A172 (cell line): ENCODE measurements at regions not wholly inside any gene's neighbourhood (a gene's known extent, or its start where the extent isn't known, plus 50 kb on each side); places are given as distances from the start of the nearest gene placed in this dataset.
"Not testable (repeated sequence)": the region's sequence is repeated elsewhere in the genome, so short reads cannot be mapped to it uniquely, and the experiment has no call there.

Experiments
- DNase-seq: peaks from one replicate; pipeline ENCODE4 v3.0.0-alpha.2; 2015; ENCODE audit warnings: low spot score

GRCh38 chr12:54105809-54106208 lies 52.2 kb downstream of the HOXC4 start:
- not testable (repeated sequence) for DNase-seq

DNA sequence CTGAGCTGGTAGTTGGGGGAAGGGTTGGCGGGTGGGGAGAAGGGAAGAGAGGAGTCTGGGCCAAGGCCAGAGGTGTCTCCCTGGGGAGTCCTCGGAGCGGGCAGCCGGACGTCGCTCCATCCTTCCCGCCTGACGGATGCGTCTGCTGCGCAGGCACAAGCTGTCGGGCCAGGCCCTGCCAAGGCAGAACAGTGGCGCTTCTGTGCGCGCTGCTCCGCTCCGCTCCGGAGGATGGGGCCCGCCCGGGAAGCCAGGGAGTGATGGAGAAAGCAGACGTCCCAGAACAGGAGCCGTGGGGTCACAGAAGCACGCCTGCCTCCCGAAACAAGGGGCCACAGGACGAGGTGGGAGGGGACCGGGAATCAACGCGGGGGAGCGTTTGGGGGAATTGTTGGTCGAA lies 52.6 kb downstream of the HOXC4 start:
- not testable (repeated sequence) for DNase-seq

DNA sequence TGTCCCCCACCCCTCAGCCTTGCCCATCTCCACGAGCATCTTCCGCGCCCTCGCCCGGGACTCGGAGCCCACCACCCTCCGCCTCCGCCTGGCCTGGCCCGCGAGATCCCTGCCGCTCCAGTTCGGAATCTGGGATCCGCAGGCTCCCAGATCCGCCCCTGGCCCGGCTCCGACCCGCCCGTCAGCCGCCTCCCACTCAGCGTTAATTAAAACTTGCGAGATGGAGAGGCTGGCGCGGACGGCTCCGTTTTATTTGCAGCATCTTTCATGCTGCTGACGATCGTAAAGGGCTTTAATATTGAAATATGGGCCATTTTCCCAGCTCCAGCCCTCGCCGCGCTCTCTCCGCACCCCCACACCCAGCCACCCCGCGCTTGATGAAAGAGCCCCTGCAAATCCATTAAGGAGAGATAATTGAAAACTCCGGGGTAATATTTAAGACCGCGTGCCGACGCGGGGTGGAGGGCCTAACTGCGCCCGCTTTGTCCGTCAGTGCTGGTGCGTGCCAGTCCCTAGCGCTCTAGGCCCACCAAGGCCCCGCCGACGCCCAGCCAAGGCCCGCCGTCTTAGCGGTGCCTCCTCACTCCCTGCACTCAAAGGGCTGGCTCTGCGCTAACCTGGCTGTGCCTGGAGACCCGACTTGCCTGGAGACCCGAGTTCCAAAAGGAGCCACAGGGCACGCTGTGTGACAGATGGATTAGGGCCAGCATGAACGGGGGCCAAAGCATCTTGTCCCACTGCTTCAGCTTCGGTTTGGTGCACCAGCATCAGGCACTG lies 53.4 kb downstream of the HOXC4 start:
- not testable (repeated sequence) for DNase-seq

GRCh38 chr12:54112336-54112735 lies 58.7 kb downstream of the HOXC4 start:
- DNase-seq: peak; percentile 31

DNA sequence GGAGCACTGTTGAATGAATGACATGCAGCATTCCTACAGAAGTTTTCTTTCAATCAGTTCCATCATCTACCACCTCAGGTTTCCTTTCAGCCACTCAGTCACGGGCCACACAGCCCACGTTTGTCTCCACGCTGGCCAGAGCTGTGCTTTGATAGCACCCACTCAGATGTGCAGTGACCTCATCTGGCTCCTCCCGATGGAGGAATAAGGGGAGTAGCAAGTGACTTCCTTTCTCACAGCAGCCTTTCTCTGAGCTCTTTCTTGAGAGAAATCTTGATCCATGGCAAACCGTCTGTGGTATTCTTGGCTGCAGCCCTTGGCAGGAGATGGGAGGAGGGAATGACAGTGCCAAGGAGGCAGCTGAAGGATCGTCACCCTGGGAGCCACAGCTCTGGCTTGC lies 62.4 kb downstream of the HOXC4 start:
- peak; percentile 45 for DNase-seq

DNA sequence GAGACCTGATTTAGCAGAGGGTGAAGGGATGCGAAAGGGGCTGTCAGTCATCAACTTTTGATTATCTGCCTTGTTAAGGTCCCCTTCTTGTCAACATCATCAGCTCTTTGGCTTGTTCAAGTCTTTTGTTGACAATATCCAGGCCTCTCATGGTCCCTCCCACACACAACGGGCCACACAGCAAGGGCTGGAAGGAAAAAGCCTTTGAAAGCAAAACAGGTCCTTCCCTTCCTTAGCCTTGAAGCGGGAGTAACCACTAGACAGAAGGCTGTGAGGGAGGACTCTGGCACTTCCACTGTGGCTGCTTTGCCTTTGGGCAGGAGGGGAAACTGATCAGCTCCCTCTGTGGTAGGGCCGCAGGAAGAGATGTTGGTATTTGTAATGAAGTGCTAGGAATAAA lies 63.8 kb downstream of the HOXC4 start:
- not testable (repeated sequence) for DNase-seq

- not testable (repeated sequence) for DNase-seq
These were observed 65.4 kb downstream of the HOXC4 start for GRCh38 chr12:54119082-54119481.

GRCh38 chr12:54123981-54124380 lies 64.8 kb downstream of the SMUG1 start:
- not testable (repeated sequence) for DNase-seq

- DNase-seq: not testable (repeated sequence)
These were observed 63.1 kb downstream of the SMUG1 start for GRCh38 chr12:54125708-54126028.

GRCh38 chr12:54126029-54126695 lies 62.6 kb downstream of the SMUG1 start:
- DNase-seq: no peak

- DNase-seq: no peak
These were observed 61.9 kb downstream of the SMUG1 start for GRCh38 chr12:54126696-54127537.

- no peak for DNase-seq
These were observed 61.1 kb downstream of the SMUG1 start for GRCh38 chr12:54127538-54128259.

GRCh38 chr12:54128416-54128815 lies 60.4 kb downstream of the SMUG1 start:
- no peak for DNase-seq

GRCh38 chr12:54129028-54129903 lies 59.5 kb downstream of the SMUG1 start:
- DNase-seq: no peak
